ENCODE measurements at regions not wholly inside any gene's neighbourhood (a gene's known extent, or its start where the extent isn't known, plus 50 kb on each side); places are given as distances from the start of the nearest gene placed in this dataset.

GRCh38 chr1:104830534-104830933, 1080.8 kb downstream of the AMY1C start:
- H3K4me1 ChIP-seq (ENCODE audit: control insufficient read depth in 1 of 2, extremely low read depth in 1 of 2, insufficient read depth in 2 of 2, low read length in 2 of 2) = no peaks in the 10 kb centered on the region
- no peak for DNase-seq
- no CpG with 5 or more reads among the region's 2 CpGs for WGBS (ENCODE audit: insufficient coverage)
- Mint-ChIP-seq H3K36me3 (no peaks in the 10 kb centered on the region), H3K4me1 (no peaks in the 10 kb centered on the region), H3K27me3 (no peaks in the 10 kb centered on the region), H3K9me3 (peaks cover 10 to 38% (median 25%) of the 10 kb centered on the region in 3 donors), H3K27ac (no peak overlapping the region), H3K4me3 (no peak overlapping the region)
- H3K4me3 ChIP-seq (ENCODE audit: control insufficient read depth in 1 of 2, extremely low read depth in 1 of 2, low read length in 1 of 2) = no peak overlapping the region
- no peaks in the 10 kb centered on the region for H3K27me3 ChIP-seq (replicated peaks in 1 of 2; ENCODE audit: control insufficient read depth in 2 of 2, extremely low read depth in 1 of 2, insufficient read depth in 2 of 2, low read length in 1 of 2)
- H3K9me3 ChIP-seq = peaks cover 3% of the 10 kb centered on the region
- H3K27ac ChIP-seq (ENCODE audit: low read length) = no peak overlapping the region
- ATAC-seq (replicated peaks in 1 of 4) = no peak
- CTCF ChIA-PET = no interaction called here
- no peaks in the 10 kb centered on the region for H3K36me3 ChIP-seq (ENCODE audit: control insufficient read depth in 2 of 2, extremely low read depth in 1 of 2, insufficient read depth in 1 of 2, low read length in 1 of 2)
- POLR2A ChIA-PET = no interaction called here

- H3K27ac ChIP-seq (ENCODE audit: low read length) = no peak overlapping the region
- Mint-ChIP-seq H3K36me3 (no peaks in the 10 kb centered on the region), H3K27ac (no peak overlapping the region), H3K27me3 (no peaks in the 10 kb centered on the region), H3K4me3 (no peak overlapping the region), H3K9me3 (peaks cover 0 to 14% (median under 1%) of the 10 kb centered on the region in 3 donors), H3K4me1 (no peaks in the 10 kb centered on the region)
- H3K27me3 ChIP-seq (replicated peaks in 1 of 2; ENCODE audit: control insufficient read depth in 2 of 2, extremely low read depth in 1 of 2, insufficient read depth in 2 of 2, low read length in 1 of 2) = no peaks in the 10 kb centered on the region
- no peaks in the 10 kb centered on the region for H3K36me3 ChIP-seq (ENCODE audit: control insufficient read depth in 2 of 2, extremely low read depth in 1 of 2, insufficient read depth in 1 of 2, low read length in 1 of 2)
- no peak overlapping the region for H3K4me3 ChIP-seq (ENCODE audit: control insufficient read depth in 1 of 2, extremely low read depth in 1 of 2, low read length in 1 of 2)
- POLR2A ChIA-PET = no interaction called here
- WGBS (ENCODE audit: insufficient coverage) = no CpG with 5 or more reads among the region's 2 CpGs
- ATAC-seq (replicated peaks in 1 of 4) = no peak
- H3K4me1 ChIP-seq (ENCODE audit: control insufficient read depth in 1 of 2, extremely low read depth in 1 of 2, insufficient read depth in 2 of 2, low read length in 2 of 2) = no peaks in the 10 kb centered on the region
- CTCF ChIA-PET = no interaction called here
- H3K9me3 ChIP-seq = no peaks in the 10 kb centered on the region
- DNase-seq = no peak
Measured at GRCh38 chr1:104852151-104852550, 1102.5 kb downstream of the AMY1C start.

- H3K36me3 Mint-ChIP-seq = no peaks in the 10 kb centered on the region
- H3K4me3 Mint-ChIP-seq = no peak overlapping the region
- H3K36me3 ChIP-seq (ENCODE audit: control insufficient read depth in 2 of 2, extremely low read depth in 1 of 2, insufficient read depth in 1 of 2, low read length in 1 of 2) = no peaks in the 10 kb centered on the region
- no peaks in the 10 kb centered on the region for H3K27me3 ChIP-seq (replicated peaks in 1 of 2; ENCODE audit: control insufficient read depth in 2 of 2, extremely low read depth in 1 of 2, insufficient read depth in 2 of 2, low read length in 1 of 2)
- H3K4me3 ChIP-seq (ENCODE audit: control insufficient read depth in 1 of 2, extremely low read depth in 1 of 2, low read length in 1 of 2) = no peak overlapping the region
- no CpG with 5 or more reads among the region's 2 CpGs for WGBS (ENCODE audit: insufficient coverage)
- H3K9me3 ChIP-seq = no peaks in the 10 kb centered on the region
- H3K4me1 ChIP-seq (ENCODE audit: control insufficient read depth in 1 of 2, extremely low read depth in 1 of 2, insufficient read depth in 2 of 2, low read length in 2 of 2) = no peaks in the 10 kb centered on the region
- H3K27me3 Mint-ChIP-seq = no peaks in the 10 kb centered on the region
- H3K9me3 Mint-ChIP-seq = peaks cover 0 to 17% (median 7%) of the 10 kb centered on the region in 3 donors
- no peak overlapping the region for H3K27ac Mint-ChIP-seq
- no peak overlapping the region for H3K27ac ChIP-seq (ENCODE audit: low read length)
- H3K4me1 Mint-ChIP-seq = no peaks in the 10 kb centered on the region
- no peak for ATAC-seq (replicated peaks in 1 of 4)
- ChIA-PET POLR2A (no interaction called here), CTCF (no interaction called here)
- no peak for DNase-seq
Measured at GRCh38 chr1:104853276-104853675, 1103.6 kb downstream of the AMY1C start.

- no peak overlapping the region for H3K27ac ChIP-seq (ENCODE audit: low read length)
- Mint-ChIP-seq H3K9me3 (peaks cover 5 to 21% (median 11%) of the 10 kb centered on the region in 3 donors), H3K36me3 (no peaks in the 10 kb centered on the region), H3K4me1 (no peaks in the 10 kb centered on the region), H3K4me3 (no peak overlapping the region), H3K27me3 (no peaks in the 10 kb centered on the region), H3K27ac (no peak overlapping the region)
- DNase-seq = no peak
- WGBS (ENCODE audit: insufficient coverage) = no CpG with 5 or more reads among the region's 2 CpGs
- H3K4me1 ChIP-seq (ENCODE audit: control insufficient read depth in 1 of 2, extremely low read depth in 1 of 2, insufficient read depth in 2 of 2, low read length in 2 of 2) = no peaks in the 10 kb centered on the region
- no peaks in the 10 kb centered on the region for H3K36me3 ChIP-seq (ENCODE audit: control insufficient read depth in 2 of 2, extremely low read depth in 1 of 2, insufficient read depth in 1 of 2, low read length in 1 of 2)
- CTCF ChIA-PET = no interaction called here
- no peaks in the 10 kb centered on the region for H3K9me3 ChIP-seq
- POLR2A ChIA-PET = no interaction called here
- H3K27me3 ChIP-seq (replicated peaks in 1 of 2; ENCODE audit: control insufficient read depth in 2 of 2, extremely low read depth in 1 of 2, insufficient read depth in 2 of 2, low read length in 1 of 2) = no peaks in the 10 kb centered on the region
- no peak for ATAC-seq (replicated peaks in 1 of 4)
- no peak overlapping the region for H3K4me3 ChIP-seq (ENCODE audit: control insufficient read depth in 1 of 2, extremely low read depth in 1 of 2, low read length in 1 of 2)
Measured at GRCh38 chr1:104854529-104854928, 1104.8 kb downstream of the AMY1C start.

- Mint-ChIP-seq H3K27ac (no peak overlapping the region), H3K27me3 (no peaks in the 10 kb centered on the region), H3K4me3 (no peak overlapping the region), H3K4me1 (no peaks in the 10 kb centered on the region), H3K36me3 (no peaks in the 10 kb centered on the region), H3K9me3 (peaks cover 6 to 24% (median 12%) of the 10 kb centered on the region in 3 donors)
- ChIA-PET POLR2A (no interaction called here), CTCF (no interaction called here)
- no peak overlapping the region for H3K27ac ChIP-seq (ENCODE audit: low read length)
- ATAC-seq (replicated peaks in 1 of 4) (no peak), DNase-seq (no peak)
- H3K4me1 ChIP-seq (ENCODE audit: control insufficient read depth in 1 of 2, extremely low read depth in 1 of 2, insufficient read depth in 2 of 2, low read length in 2 of 2) = no peaks in the 10 kb centered on the region
- 63% methylated on average over 3 of the region's 3 CpGs for WGBS (ENCODE audit: insufficient coverage)
- H3K36me3 ChIP-seq (ENCODE audit: control insufficient read depth in 2 of 2, extremely low read depth in 1 of 2, insufficient read depth in 1 of 2, low read length in 1 of 2) = no peaks in the 10 kb centered on the region
- no peak overlapping the region for H3K4me3 ChIP-seq (ENCODE audit: control insufficient read depth in 1 of 2, extremely low read depth in 1 of 2, low read length in 1 of 2)
- H3K9me3 ChIP-seq = no peaks in the 10 kb centered on the region
- H3K27me3 ChIP-seq (replicated peaks in 1 of 2; ENCODE audit: control insufficient read depth in 2 of 2, extremely low read depth in 1 of 2, insufficient read depth in 2 of 2, low read length in 1 of 2) = no peaks in the 10 kb centered on the region
Measured at GRCh38 chr1:104855550-104855949, 1105.9 kb downstream of the AMY1C start.

- H3K36me3 Mint-ChIP-seq = no peaks in the 10 kb centered on the region
- CTCF ChIA-PET = no interaction called here
- no peaks in the 10 kb centered on the region for H3K9me3 ChIP-seq
- ATAC-seq (replicated peaks in 1 of 4) (no peak), DNase-seq (no peak)
- H3K4me1 Mint-ChIP-seq = no peaks in the 10 kb centered on the region
- H3K27ac Mint-ChIP-seq = no peak overlapping the region
- WGBS (ENCODE audit: insufficient coverage) = 91% methylated on average over 8 of the region's 16 CpGs
- H3K27ac ChIP-seq (ENCODE audit: low read length) = no peak overlapping the region
- no peak overlapping the region for H3K4me3 ChIP-seq (ENCODE audit: control insufficient read depth in 1 of 2, extremely low read depth in 1 of 2, low read length in 1 of 2)
- no peaks in the 10 kb centered on the region for H3K4me1 ChIP-seq (ENCODE audit: control insufficient read depth in 1 of 2, extremely low read depth in 1 of 2, insufficient read depth in 2 of 2, low read length in 2 of 2)
- H3K4me3 Mint-ChIP-seq = no peak overlapping the region
- peaks cover 6 to 24% (median 12%) of the 10 kb centered on the region in 3 donors for H3K9me3 Mint-ChIP-seq
- H3K27me3 Mint-ChIP-seq = no peaks in the 10 kb centered on the region
- H3K36me3 ChIP-seq (ENCODE audit: control insufficient read depth in 2 of 2, extremely low read depth in 1 of 2, insufficient read depth in 1 of 2, low read length in 1 of 2) = no peaks in the 10 kb centered on the region
- POLR2A ChIA-PET = no interaction called here
- H3K27me3 ChIP-seq (replicated peaks in 1 of 2; ENCODE audit: control insufficient read depth in 2 of 2, extremely low read depth in 1 of 2, insufficient read depth in 2 of 2, low read length in 1 of 2) = no peaks in the 10 kb centered on the region
Measured at GRCh38 chr1:104856091-104856490, 1106.4 kb downstream of the AMY1C start.

- no peaks in the 10 kb centered on the region for H3K27me3 Mint-ChIP-seq
- H3K27me3 ChIP-seq (replicated peaks in 1 of 2; ENCODE audit: control insufficient read depth in 2 of 2, extremely low read depth in 1 of 2, insufficient read depth in 2 of 2, low read length in 1 of 2) = no peaks in the 10 kb centered on the region
- no peak overlapping the region for H3K4me3 ChIP-seq (ENCODE audit: control insufficient read depth in 1 of 2, extremely low read depth in 1 of 2, low read length in 1 of 2)
- peaks cover 6 to 24% (median 12%) of the 10 kb centered on the region in 3 donors for H3K9me3 Mint-ChIP-seq
- no peaks in the 10 kb centered on the region for H3K9me3 ChIP-seq
- WGBS (ENCODE audit: insufficient coverage) = no CpG with 5 or more reads among the region's 1 CpG
- CTCF ChIA-PET = no interaction called here
- ATAC-seq (replicated peaks in 1 of 4) = no peak
- POLR2A ChIA-PET = no interaction called here
- no peaks in the 10 kb centered on the region for H3K36me3 Mint-ChIP-seq
- no peak overlapping the region for H3K27ac ChIP-seq (ENCODE audit: low read length)
- H3K27ac Mint-ChIP-seq = no peak overlapping the region
- no peaks in the 10 kb centered on the region for H3K4me1 ChIP-seq (ENCODE audit: control insufficient read depth in 1 of 2, extremely low read depth in 1 of 2, insufficient read depth in 2 of 2, low read length in 2 of 2)
- no peaks in the 10 kb centered on the region for H3K36me3 ChIP-seq (ENCODE audit: control insufficient read depth in 2 of 2, extremely low read depth in 1 of 2, insufficient read depth in 1 of 2, low read length in 1 of 2)
- no peak for DNase-seq
- no peaks in the 10 kb centered on the region for H3K4me1 Mint-ChIP-seq
- no peak overlapping the region for H3K4me3 Mint-ChIP-seq
Measured at GRCh38 chr1:104856518-104856917, 1106.8 kb downstream of the AMY1C start.
